ENCODE measurements at regions not wholly inside any gene's neighbourhood (a gene's known extent, or its start where the extent isn't known, plus 50 kb on each side); places are given as distances from the start of the nearest gene placed in this dataset.

DNA sequence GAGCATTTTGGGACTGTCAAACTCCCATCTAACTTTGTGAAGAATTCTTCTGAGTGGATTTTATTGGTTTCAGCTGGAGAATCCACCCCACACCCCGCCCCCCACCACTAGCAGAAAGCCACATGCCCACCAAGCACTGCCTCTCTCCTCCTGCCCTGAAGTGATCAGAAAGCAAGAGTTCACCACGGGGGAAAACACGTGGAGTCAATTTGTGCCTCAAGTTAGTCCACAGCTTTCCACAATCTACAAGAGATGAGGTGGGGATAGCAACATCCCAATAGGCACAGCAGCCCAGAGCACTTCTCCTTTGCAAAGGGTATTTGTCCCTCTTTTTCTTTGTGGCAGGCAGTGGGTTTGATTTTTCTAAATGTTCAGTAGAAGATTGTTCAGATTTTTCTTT lies 177.3 kb upstream of the NT5E start:
- no peak overlapping the region for H3K4me3 ChIP-seq (ENCODE audit: low read length)
- no peak overlapping the region for H2AFZ ChIP-seq (ENCODE audit: low read length)
- H3F3A ChIP-seq (ENCODE audit: insufficient read depth, low read length), result no peaks in the 10 kb centered on the region
- no peaks in the 10 kb centered on the region for H4K20me1 ChIP-seq (ENCODE audit: insufficient read depth, low read length)
- DNase-seq, result no peak
- TF ChIP-seq EZH2 (optimal IDR thresholded peaks at IDR 0.05; ENCODE audit: low read depth, low read length) (no peak), EZH2phosphoT487 (IDR thresholded peaks at IDR 0.05; ENCODE audit: low read length) (no peak)
- TF ChIP-seq, protein P1, sequence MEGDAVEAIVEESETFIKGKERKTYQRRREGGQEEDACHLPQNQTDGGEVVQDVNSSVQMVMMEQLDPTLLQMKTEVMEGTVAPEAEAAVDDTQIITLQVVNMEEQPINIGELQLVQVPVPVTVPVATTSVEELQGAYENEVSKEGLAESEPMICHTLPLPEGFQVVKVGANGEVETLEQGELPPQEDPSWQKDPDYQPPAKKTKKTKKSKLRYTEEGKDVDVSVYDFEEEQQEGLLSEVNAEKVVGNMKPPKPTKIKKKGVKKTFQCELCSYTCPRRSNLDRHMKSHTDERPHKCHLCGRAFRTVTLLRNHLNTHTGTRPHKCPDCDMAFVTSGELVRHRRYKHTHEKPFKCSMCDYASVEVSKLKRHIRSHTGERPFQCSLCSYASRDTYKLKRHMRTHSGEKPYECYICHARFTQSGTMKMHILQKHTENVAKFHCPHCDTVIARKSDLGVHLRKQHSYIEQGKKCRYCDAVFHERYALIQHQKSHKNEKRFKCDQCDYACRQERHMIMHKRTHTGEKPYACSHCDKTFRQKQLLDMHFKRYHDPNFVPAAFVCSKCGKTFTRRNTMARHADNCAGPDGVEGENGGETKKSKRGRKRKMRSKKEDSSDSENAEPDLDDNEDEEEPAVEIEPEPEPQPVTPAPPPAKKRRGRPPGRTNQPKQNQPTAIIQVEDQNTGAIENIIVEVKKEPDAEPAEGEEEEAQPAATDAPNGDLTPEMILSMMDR (IDR thresholded peaks at IDR 0.05; ENCODE audit: low read length), result no peak
- H3K9me2 ChIP-seq (replicated peaks; ENCODE audit: insufficient read depth, low read length), result no peaks in the 10 kb centered on the region
- no peaks in the 10 kb centered on the region for H3K4me1 ChIP-seq (ENCODE audit: low read length)
- H3K27me3 ChIP-seq (replicated peaks; ENCODE audit: insufficient read depth, low read length), result no peaks in the 10 kb centered on the region
- H3K9me3 ChIP-seq (replicated peaks; ENCODE audit: insufficient read depth, low read length), result no peaks in the 10 kb centered on the region
- no peak overlapping the region for H3K4me2 ChIP-seq (ENCODE audit: low read depth, low read length)
- H3K9ac ChIP-seq (ENCODE audit: low read length), result no peak overlapping the region
- no peaks in the 10 kb centered on the region for H3K36me3 ChIP-seq (replicated peaks; ENCODE audit: insufficient read depth, low read length)
- no peaks in the 10 kb centered on the region for H3K79me2 ChIP-seq (ENCODE audit: low read length)
- no peak overlapping the region for H3K27ac ChIP-seq (ENCODE audit: low read length)

DNA sequence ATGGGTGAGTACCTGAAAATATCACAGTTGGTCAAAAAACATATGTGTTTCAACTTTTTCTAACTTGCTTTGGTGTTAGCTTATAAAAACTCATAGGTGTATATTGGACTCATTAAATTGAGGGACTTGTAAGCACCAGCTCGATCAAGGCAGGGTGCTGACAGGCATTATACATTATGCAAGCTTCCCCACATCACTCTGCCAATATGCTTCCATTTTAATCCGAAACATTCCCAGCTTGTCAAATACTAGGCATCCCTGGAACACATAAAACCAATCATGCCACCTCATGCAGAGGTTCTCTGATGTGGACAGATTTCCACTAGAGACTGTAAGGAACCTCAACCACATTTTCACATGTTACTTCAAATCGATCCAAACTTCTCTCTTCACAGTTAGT lies 187.3 kb upstream of the NT5E start:
- Histone ChIP-seq H3K4me1 (ENCODE audit: low read length) (no peaks in the 10 kb centered on the region), H3K4me2 (ENCODE audit: low read depth, low read length) (no peak overlapping the region), H3K9ac (ENCODE audit: low read length) (no peak overlapping the region), H3K4me3 (ENCODE audit: low read length) (no peak overlapping the region), H3K36me3 (replicated peaks; ENCODE audit: insufficient read depth, low read length) (no peaks in the 10 kb centered on the region), H2AFZ (ENCODE audit: low read length) (no peak overlapping the region), H3K27me3 (replicated peaks; ENCODE audit: insufficient read depth, low read length) (no peaks in the 10 kb centered on the region), H3K9me3 (replicated peaks; ENCODE audit: insufficient read depth, low read length) (no peaks in the 10 kb centered on the region), H3K79me2 (ENCODE audit: low read length) (no peaks in the 10 kb centered on the region), H3F3A (ENCODE audit: insufficient read depth, low read length) (no peaks in the 10 kb centered on the region), H3K27ac (ENCODE audit: low read length) (no peak overlapping the region), H3K9me2 (replicated peaks; ENCODE audit: insufficient read depth, low read length) (no peaks in the 10 kb centered on the region), H4K20me1 (ENCODE audit: insufficient read depth, low read length) (no peaks in the 10 kb centered on the region)
- no peak for DNase-seq
- TF ChIP-seq EZH2phosphoT487 (IDR thresholded peaks at IDR 0.05; ENCODE audit: low read length) (no peak), EZH2 (optimal IDR thresholded peaks at IDR 0.05; ENCODE audit: low read depth, low read length) (no peak)
- TF ChIP-seq, protein P1 (IDR thresholded peaks at IDR 0.05; ENCODE audit: low read length), result no peak

DNA sequence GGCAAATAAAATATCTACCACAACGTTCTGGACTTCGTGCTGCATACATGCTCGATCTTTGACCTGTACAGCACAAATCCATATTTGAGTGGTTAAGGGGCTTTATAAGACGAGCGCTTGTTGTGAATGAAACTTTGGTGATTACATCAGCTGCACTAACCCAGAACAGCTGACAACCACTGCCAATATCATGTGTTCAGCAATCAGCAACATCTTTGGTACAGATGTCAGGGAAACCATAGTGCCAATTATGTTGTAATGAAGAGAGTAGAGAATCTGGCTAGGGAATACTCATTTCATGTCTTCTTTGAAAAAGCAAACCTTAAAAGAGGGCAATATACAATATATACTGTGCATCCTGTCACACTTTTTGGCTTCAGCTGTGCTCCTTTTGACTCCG lies 188.6 kb upstream of the NT5E start:
- H3K36me3 ChIP-seq (replicated peaks; ENCODE audit: insufficient read depth, low read length), result no peaks in the 10 kb centered on the region
- TF ChIP-seq EZH2phosphoT487 (IDR thresholded peaks at IDR 0.05; ENCODE audit: low read length), result no peak
- TF ChIP-seq, protein P1 (IDR thresholded peaks at IDR 0.05; ENCODE audit: low read length), result no peak
- no peak for TF ChIP-seq EZH2 (optimal IDR thresholded peaks at IDR 0.05; ENCODE audit: low read depth, low read length)
- no peaks in the 10 kb centered on the region for H3F3A ChIP-seq (ENCODE audit: insufficient read depth, low read length)
- H3K9me2 ChIP-seq (replicated peaks; ENCODE audit: insufficient read depth, low read length), result no peaks in the 10 kb centered on the region
- no peak overlapping the region for H2AFZ ChIP-seq (ENCODE audit: low read length)
- H3K9me3 ChIP-seq (replicated peaks; ENCODE audit: insufficient read depth, low read length), result no peaks in the 10 kb centered on the region
- H3K27me3 ChIP-seq (replicated peaks; ENCODE audit: insufficient read depth, low read length), result no peaks in the 10 kb centered on the region
- H3K79me2 ChIP-seq (ENCODE audit: low read length), result no peaks in the 10 kb centered on the region
- DNase-seq, result no peak
- no peak overlapping the region for H3K4me3 ChIP-seq (ENCODE audit: low read length)
- H3K4me1 ChIP-seq (ENCODE audit: low read length), result no peaks in the 10 kb centered on the region
- H3K27ac ChIP-seq (ENCODE audit: low read length), result no peak overlapping the region
- no peak overlapping the region for H3K4me2 ChIP-seq (ENCODE audit: low read depth, low read length)
- H4K20me1 ChIP-seq (ENCODE audit: insufficient read depth, low read length), result no peaks in the 10 kb centered on the region
- no peak overlapping the region for H3K9ac ChIP-seq (ENCODE audit: low read length)
